ENCODE measurements at regions not wholly inside any gene's neighbourhood (a gene's known extent, or its start where the extent isn't known, plus 50 kb on each side); places are given as distances from the start of the nearest gene placed in this dataset.

- DNase-seq = no peak
These were observed 156.9 kb downstream of the USP12 start for GRCh38 chr13:27014406-27015359.

GRCh38 chr13:27012482-27013197 lies 159.0 kb downstream of the USP12 start:
- DNase-seq = no peak

- DNase-seq = no peak
These were observed 159.9 kb downstream of the USP12 start for GRCh38 chr13:27011661-27012060.

GRCh38 chr13:27008733-27009132 lies 162.9 kb downstream of the USP12 start:
- DNase-seq = no peak

- DNase-seq = no peak
These were observed 164.4 kb downstream of the USP12 start for GRCh38 chr13:27007166-27007565.

- peak; percentile 28 for DNase-seq
These were observed 165.0 kb downstream of the USP12 start for GRCh38 chr13:27006519-27007161.

GRCh38 chr13:27005976-27006518 lies 165.6 kb downstream of the USP12 start:
- DNase-seq = no peak

GRCh38 chr13:27005556-27005955 lies 166.1 kb downstream of the USP12 start:
- DNase-seq = no peak

GRCh38 chr13:27004866-27005265 lies 166.7 kb downstream of the USP12 start:
- DNase-seq = no peak

GRCh38 chr13:27004326-27004725 lies 167.3 kb downstream of the USP12 start:
- DNase-seq = no peak

GRCh38 chr13:27001705-27002104 lies 169.9 kb downstream of the USP12 start:
- DNase-seq = no peak

GRCh38 chr13:27000686-27001085 lies 170.9 kb downstream of the USP12 start:
- DNase-seq = no peak

- no peak for DNase-seq
These were observed 172.1 kb downstream of the USP12 start for GRCh38 chr13:26999499-26999898.

GRCh38 chr13:26998292-26998691 lies 173.3 kb downstream of the USP12 start:
- DNase-seq = no peak

GRCh38 chr13:26996965-26997752 lies 174.5 kb downstream of the USP12 start:
- DNase-seq = no peak

- no peak for DNase-seq
These were observed 176.5 kb downstream of the USP12 start for GRCh38 chr13:26995159-26995558.

- DNase-seq = no peak
These were observed 177.8 kb downstream of the USP12 start for GRCh38 chr13:26993780-26994179.

GRCh38 chr13:26992951-26993719 lies 178.5 kb downstream of the USP12 start:
- DNase-seq = no peak

GRCh38 chr13:26991508-26992181 lies 180.0 kb downstream of the USP12 start:
- DNase-seq = no peak

- no peak for DNase-seq
These were observed 181.5 kb downstream of the USP12 start for GRCh38 chr13:26989957-26990713.
